Sigmoid colon (tissue), 4 donors: ENCODE measurements at regions not wholly inside any gene's neighbourhood (a gene's known extent, or its start where the extent isn't known, plus 50 kb on each side); places are given as distances from the start of the nearest gene placed in this dataset.

Experiments used
- POLR2AphosphoS5 ChIP-seq, 4 donors: sonication (generic); formaldehyde crosslinking; IDR thresholded peaks; one replicate each; pipeline ENCODE4 v1.6.1; 2017; ENCODE audit warnings: antibody characterized with exemption in 4 of 4
- TF ChIP-seq, protein P1 (sequence below), 4 experiments: fragments of 450-650 bp in 3 of 4; fragments of 200-600 bp in 1 of 4; IDR thresholded peaks; one replicate each; pipeline ENCODE4 v1.5.1; 2016 to 2019; ENCODE audit warnings: antibody characterized with exemption in 4 of 4, mild to moderate bottlenecking in 3 of 4, moderate library complexity in 2 of 4

DNA sequence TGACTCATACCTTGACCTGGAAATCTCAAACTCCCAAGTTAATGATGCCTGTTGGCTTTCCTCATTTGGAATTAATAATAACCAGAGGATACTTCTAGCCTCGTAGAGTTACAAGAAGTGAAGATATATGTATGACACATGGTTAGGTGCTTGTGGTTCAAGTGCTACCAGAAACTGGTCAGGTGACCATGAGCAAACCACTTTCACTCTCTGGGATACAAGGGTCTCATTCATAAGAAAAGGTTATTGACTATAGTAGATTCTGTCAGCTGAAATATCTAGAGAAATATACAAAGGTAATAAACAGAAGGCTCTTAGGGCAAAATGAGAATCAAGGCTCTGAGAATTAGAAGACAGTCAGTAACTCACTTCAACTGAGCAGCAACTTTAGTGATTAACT lies 233.3 kb downstream of the KCNA4 start:
- TF ChIP-seq, protein P1, sequence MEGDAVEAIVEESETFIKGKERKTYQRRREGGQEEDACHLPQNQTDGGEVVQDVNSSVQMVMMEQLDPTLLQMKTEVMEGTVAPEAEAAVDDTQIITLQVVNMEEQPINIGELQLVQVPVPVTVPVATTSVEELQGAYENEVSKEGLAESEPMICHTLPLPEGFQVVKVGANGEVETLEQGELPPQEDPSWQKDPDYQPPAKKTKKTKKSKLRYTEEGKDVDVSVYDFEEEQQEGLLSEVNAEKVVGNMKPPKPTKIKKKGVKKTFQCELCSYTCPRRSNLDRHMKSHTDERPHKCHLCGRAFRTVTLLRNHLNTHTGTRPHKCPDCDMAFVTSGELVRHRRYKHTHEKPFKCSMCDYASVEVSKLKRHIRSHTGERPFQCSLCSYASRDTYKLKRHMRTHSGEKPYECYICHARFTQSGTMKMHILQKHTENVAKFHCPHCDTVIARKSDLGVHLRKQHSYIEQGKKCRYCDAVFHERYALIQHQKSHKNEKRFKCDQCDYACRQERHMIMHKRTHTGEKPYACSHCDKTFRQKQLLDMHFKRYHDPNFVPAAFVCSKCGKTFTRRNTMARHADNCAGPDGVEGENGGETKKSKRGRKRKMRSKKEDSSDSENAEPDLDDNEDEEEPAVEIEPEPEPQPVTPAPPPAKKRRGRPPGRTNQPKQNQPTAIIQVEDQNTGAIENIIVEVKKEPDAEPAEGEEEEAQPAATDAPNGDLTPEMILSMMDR (IDR thresholded peaks at IDR 0.05), result no peak
- no peak for TF ChIP-seq POLR2AphosphoS5 (IDR thresholded peaks at IDR 0.05)
